ENCODE measurements at regions not wholly inside any gene's neighbourhood (a gene's known extent, or its start where the extent isn't known, plus 50 kb on each side); places are given as distances from the start of the nearest gene placed in this dataset.

GRCh38 chr1:208298593-208299269 is 54.5 kb upstream of the PLXNA2 start:
- DNase-seq (ENCODE audit: low read depth in 2 of 2): no peak

- DNase-seq (ENCODE audit: low read depth in 2 of 2): no peak
Measured at GRCh38 chr1:208300084-208300770, 56.0 kb upstream of the PLXNA2 start.

- no peak for DNase-seq (ENCODE audit: low read depth in 2 of 2)
Measured at GRCh38 chr1:208302699-208303238, 58.6 kb upstream of the PLXNA2 start.

GRCh38 chr1:208303743-208304712 is 59.8 kb upstream of the PLXNA2 start:
- DNase-seq (ENCODE audit: low read depth in 2 of 2): no peak

DNA sequence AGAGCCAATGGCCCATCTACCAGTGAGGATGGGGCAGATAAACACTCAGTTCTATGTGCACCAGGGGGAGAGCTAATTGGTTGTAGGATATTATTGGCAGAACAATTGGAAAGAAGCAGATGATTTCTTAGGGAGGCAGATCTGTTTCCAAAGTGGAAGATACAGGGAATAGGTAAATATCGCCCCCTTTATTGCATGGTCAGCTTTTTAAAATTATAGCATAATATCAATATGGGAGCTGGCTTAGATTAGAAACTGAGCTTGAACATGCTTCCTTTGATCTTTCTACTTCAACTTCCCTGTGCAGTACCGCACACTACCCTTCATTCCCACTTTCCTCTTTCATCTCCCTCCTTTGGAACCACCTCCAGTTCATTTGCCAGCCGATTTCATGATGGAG is 64.0 kb upstream of the PLXNA2 start:
- DNase-seq (ENCODE audit: low read depth in 2 of 2): no peak

GRCh38 chr1:208309771-208310170 is 65.6 kb upstream of the PLXNA2 start:
- no peak for DNase-seq (ENCODE audit: low read depth in 2 of 2)

- DNase-seq (ENCODE audit: low read depth in 2 of 2): no peak
Measured at GRCh38 chr1:208312706-208313105, 68.5 kb upstream of the PLXNA2 start.

DNA sequence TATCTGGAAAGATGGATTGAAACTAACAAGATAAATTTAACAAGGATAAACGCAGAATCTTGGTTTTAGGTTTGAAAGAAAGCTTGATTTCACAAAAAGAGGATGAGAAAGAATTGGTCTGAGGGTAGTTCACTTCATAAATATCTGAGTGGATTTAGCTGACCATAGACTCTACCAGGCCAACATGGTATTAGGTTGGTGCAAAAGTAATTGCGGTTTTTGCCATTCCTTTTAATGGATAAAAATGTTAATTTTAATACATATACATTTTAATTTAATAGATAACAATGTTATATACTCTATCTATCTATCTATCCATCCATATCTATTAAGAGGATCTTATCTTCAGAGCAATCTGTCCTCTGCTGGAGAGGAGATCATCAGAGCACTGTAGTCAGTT is 70.2 kb upstream of the PLXNA2 start:
- no peak for DNase-seq (ENCODE audit: low read depth in 2 of 2)

DNA sequence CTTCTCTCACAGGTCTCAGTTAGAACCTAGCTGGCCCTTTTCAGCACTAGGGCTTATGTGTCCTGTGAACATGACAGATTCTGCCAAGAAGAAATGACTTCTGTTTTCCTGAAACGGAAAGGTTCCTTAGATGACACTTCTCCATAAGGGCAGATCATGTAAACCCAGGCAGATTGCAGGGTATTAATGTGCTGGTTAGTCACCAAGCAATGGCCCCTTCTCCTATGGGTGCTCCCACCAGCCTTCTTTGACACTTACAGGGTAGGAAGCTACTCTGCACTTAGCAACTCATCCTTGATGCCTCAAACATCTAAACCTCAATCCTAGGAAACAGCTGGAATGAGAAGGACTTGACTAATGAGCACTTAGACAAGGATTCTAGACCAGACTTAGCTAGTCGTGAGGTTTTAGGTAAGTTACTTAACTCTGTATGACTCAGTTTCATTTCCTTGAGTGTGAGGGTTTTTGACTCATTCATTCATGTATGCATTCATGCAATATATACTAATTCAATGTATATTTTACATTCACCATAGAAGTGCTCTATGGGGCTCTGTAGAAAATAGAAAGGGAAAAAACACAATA is 74.1 kb upstream of the PLXNA2 start:
- DNase-seq (ENCODE audit: low read depth in 2 of 2): no peak

DNA sequence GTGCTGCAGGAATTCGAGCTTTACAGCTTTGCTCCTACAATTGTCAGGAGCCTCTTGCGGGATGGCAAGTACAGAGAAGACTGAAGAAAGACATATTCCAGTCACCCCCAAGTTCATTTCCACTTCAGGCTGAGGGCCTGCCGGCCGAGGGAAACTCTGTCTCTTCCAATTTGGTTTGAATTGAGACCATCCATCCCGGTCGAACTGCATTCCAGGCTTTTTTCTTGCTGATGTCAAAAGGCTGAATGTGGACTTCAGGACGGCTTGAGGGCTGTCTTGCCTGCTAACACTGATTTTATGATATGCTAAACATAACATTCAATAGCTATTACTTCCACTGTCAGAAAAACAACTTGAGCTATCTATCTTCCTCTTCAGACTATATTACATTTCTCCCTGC is 79.8 kb upstream of the PLXNA2 start:
- no peak for DNase-seq (ENCODE audit: low read depth in 2 of 2)

- DNase-seq (ENCODE audit: low read depth in 2 of 2): no peak
Measured at GRCh38 chr1:208326033-208326432, 81.8 kb upstream of the PLXNA2 start.

GRCh38 chr1:208329300-208329699 is 85.1 kb upstream of the PLXNA2 start:
- no peak for DNase-seq (ENCODE audit: low read depth in 2 of 2)

DNA sequence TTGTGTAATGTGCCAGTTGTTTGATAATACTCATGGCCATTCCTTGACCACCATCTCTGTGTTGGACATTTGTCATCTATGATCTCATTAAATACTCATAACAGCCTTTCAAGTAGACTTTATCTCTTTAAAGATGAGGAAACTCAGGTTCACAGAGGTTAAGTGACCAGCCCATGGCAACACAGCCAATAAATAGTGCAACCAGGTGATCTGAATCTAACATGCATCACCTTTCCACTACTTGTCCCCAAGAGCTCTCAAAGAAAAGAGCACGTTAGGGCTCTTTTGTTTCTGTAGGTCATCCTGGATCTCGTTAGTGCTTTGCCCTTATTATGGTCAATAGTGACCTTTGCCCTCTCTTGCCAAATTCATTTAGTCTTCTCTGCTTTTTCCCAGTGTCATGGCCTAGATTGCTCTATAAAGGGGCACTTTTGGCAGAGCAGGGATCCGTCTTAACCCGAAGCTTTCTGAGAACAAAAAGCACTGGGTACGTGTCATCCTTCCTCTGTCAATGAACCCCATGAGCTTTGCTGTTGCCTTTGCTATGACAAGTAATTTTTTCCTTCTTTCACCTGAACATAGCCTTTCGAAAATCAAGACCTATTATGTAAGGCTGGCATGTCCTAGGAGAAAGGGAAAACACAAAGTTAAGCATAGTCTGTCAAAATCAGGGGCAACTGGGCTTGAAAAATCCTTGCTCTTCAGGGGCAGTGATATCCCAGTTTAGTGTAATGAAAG is 88.0 kb upstream of the PLXNA2 start:
- DNase-seq (ENCODE audit: low read depth in 2 of 2): no peak

DNA sequence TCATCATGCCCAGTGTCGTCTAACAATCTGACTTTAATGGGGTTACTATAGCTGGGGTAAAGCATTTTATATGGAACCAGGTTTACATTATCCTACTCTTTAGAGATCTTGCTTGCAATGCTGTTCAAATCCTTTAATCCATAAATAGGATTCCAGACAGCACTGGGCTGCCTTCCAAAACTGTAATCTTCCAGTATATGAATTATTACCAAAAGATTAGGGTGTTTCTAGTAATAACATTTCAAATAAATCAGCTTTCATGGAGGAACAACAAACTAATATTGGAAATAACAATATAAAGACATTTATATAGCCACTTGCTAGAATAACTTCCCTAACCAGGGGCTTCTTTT is 88.6 kb upstream of the PLXNA2 start:
- no peak for DNase-seq (ENCODE audit: low read depth in 2 of 2)

DNA sequence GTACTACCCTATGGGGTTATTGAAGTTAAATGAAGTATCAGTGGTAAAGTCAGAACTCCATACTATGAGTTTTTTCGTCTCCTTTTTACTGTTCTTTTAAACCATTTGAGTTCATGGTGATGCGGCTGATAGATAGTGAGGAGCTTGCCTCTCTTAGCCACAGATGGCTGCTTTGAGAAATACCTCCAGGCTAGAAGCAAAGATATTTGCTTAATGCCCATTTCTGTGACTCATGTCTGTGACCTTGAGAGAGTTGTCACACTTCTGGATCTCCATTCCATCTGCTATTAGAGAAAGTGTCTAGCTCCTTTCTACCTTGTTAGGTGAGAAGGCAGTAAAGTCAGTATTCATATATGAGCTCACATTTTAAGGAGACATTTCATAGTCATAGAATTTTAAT is 89.5 kb upstream of the PLXNA2 start:
- DNase-seq (ENCODE audit: low read depth in 2 of 2): no peak

- DNase-seq (ENCODE audit: low read depth in 2 of 2): no peak
Measured at GRCh38 chr1:208335371-208336136, 91.4 kb upstream of the PLXNA2 start.

GRCh38 chr1:208336137-208336518 is 91.9 kb upstream of the PLXNA2 start:
- no peak for DNase-seq (ENCODE audit: low read depth in 2 of 2)

GRCh38 chr1:208339911-208340310 is 95.7 kb upstream of the PLXNA2 start:
- no peak for DNase-seq (ENCODE audit: low read depth in 2 of 2)

DNA sequence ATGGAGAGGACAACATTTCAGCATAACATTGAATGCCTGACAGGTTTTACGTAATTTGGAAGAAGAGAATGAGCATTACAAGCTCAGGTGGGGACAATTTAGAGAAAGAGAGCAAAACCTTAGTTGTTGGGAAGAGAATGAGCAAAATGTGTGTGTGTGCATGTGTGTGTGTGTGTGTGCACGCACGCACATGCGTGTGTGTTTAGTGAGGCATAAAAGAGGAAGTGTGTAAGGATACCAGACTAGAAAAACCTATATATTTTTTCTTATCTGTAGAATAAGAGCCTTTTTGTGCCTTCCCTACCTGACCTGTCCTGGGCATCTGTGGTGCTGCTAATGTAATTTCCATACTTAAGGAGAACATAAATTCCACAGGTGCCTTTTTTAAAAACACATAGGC is 99.0 kb upstream of the PLXNA2 start:
- DNase-seq (ENCODE audit: low read depth in 2 of 2): no peak

GRCh38 chr1:208344202-208344857 is 100.1 kb upstream of the PLXNA2 start:
- no peak for DNase-seq (ENCODE audit: low read depth in 2 of 2)
